ENCODE measurements at regions not wholly inside any gene's neighbourhood (a gene's known extent, or its start where the extent isn't known, plus 50 kb on each side); places are given as distances from the start of the nearest gene placed in this dataset.

GRCh38 chr5:57035955-57036354 is 84.0 kb upstream of the MIER3 start:
- no peak overlapping the region for H3K4me3 ChIP-seq (ENCODE audit: low read depth, low read length)
- ChIA-PET CTCF (no interaction called here), POLR2A (no interaction called here)
- DNase-seq (ENCODE audit: low read depth, low spot score): no peak
- no peak for TF ChIP-seq CTCF (IDR thresholded peaks at IDR 0.05; ENCODE audit: insufficient read depth, low read length, missing control alignments)

- ChIA-PET POLR2A (no interaction called here), CTCF (no interaction called here)
- no peak overlapping the region for H3K4me3 ChIP-seq (ENCODE audit: low read depth, low read length)
- no peak for TF ChIP-seq CTCF (IDR thresholded peaks at IDR 0.05; ENCODE audit: insufficient read depth, low read length, missing control alignments)
- DNase-seq (ENCODE audit: low read depth, low spot score): no peak
These were observed 84.8 kb upstream of the MIER3 start for GRCh38 chr5:57036761-57037160.

- TF ChIP-seq CTCF (IDR thresholded peaks at IDR 0.05; ENCODE audit: insufficient read depth, low read length, missing control alignments): no peak
- POLR2A ChIA-PET: no interaction called here
- CTCF ChIA-PET: no interaction called here
- no peak for DNase-seq (ENCODE audit: low read depth, low spot score)
- H3K4me3 ChIP-seq (ENCODE audit: low read depth, low read length): no peak overlapping the region
These were observed 85.4 kb upstream of the MIER3 start for GRCh38 chr5:57037355-57037754.

- CTCF ChIA-PET: no interaction called here
- POLR2A ChIA-PET: no interaction called here
- no peak for DNase-seq (ENCODE audit: low read depth, low spot score)
These were observed 89.6 kb upstream of the MIER3 start for GRCh38 chr5:57041570-57041969.

GRCh38 chr5:57042524-57042931 is 90.6 kb upstream of the MIER3 start:
- ChIA-PET POLR2A (no interaction called here), CTCF (no interaction called here)
- no peak for TF ChIP-seq CTCF (IDR thresholded peaks at IDR 0.05; ENCODE audit: insufficient read depth, low read length, missing control alignments)
- DNase-seq (ENCODE audit: low read depth, low spot score): no peak
- no peak overlapping the region for H3K4me3 ChIP-seq (ENCODE audit: low read depth, low read length)

More at GRCh38 chr5:57041570-57041969, 89.6 kb upstream of the MIER3 start:
- no peak overlapping the region for H3K4me3 ChIP-seq (ENCODE audit: low read depth, low read length)
- TF ChIP-seq CTCF (IDR thresholded peaks at IDR 0.05; ENCODE audit: insufficient read depth, low read length, missing control alignments): no peak

- H3K4me3 ChIP-seq (ENCODE audit: low read depth, low read length): no peak overlapping the region
- DNase-seq (ENCODE audit: low read depth, low spot score): no peak
- CTCF ChIA-PET: no interaction called here
- POLR2A ChIA-PET: no interaction called here
- TF ChIP-seq CTCF (IDR thresholded peaks at IDR 0.05; ENCODE audit: insufficient read depth, low read length, missing control alignments): no peak
These were observed 102.2 kb upstream of the MIER3 start for GRCh38 chr5:57054135-57054534.

Measured in AG04449 (cell line).